Smooth muscle cell (in vitro differentiated cells): ENCODE measurements at regions not wholly inside any gene's neighbourhood (a gene's known extent, or its start where the extent isn't known, plus 50 kb on each side); places are given as distances from the start of the nearest gene placed in this dataset.
"Not testable (repeated sequence)": the region's sequence is repeated elsewhere in the genome, so short reads cannot be mapped to it uniquely, and the experiment has no call there.

Experiments used
- DNase-seq: peaks from one replicate; lab custom pipeline; 2025; ENCODE audit not compliant: unreplicated experiment; lab: John Stamatoyannopoulos, UW
- H2AFZ ChIP-seq: fragments of 200-600 bp; sonication (generic); 2 replicates; pipeline ENCODE4 v1.6.0; 2016; ENCODE audit warnings: antibody characterized with exemption, low read depth, mild to moderate bottlenecking
- H3F3A ChIP-seq: fragments of 200-600 bp; sonication (generic); 2 replicates; pipeline ENCODE4 v1.6.0; 2017; ENCODE audit warnings: antibody characterized with exemption, low read depth
- H3K27ac ChIP-seq: fragments of 200-600 bp; sonication (generic); 2 replicates; pipeline ENCODE4 v1.5.1; 2016; ENCODE audit warnings: low read depth, mild to moderate bottlenecking
- H3K27me3 ChIP-seq: fragments of 200-600 bp; sonication (generic); 2 replicates; pipeline ENCODE4 v1.6.1; 2016; ENCODE audit warnings: low read depth, mild to moderate bottlenecking
- H3K36me3 ChIP-seq: fragments of 200-600 bp; sonication (generic); 2 replicates; pipeline ENCODE4 v1.5.1; 2016; ENCODE audit warnings: low read depth
- H3K4me1 ChIP-seq: fragments of 200-600 bp; sonication (generic); 2 replicates; pipeline ENCODE4 v1.5.1; 2016; ENCODE audit warnings: low read depth
- H3K4me2 ChIP-seq: fragments of 200-600 bp; sonication (generic); 2 replicates; pipeline ENCODE4 v1.6.0; 2016; ENCODE audit warnings: mild to moderate bottlenecking
- H3K4me3 ChIP-seq: fragments of 200-600 bp; sonication (generic); 2 replicates; pipeline ENCODE4 v1.5.1; 2016; ENCODE audit warnings: mild to moderate bottlenecking
- H3K79me2 ChIP-seq: fragments of 200-600 bp; sonication (generic); 2 replicates; pipeline ENCODE4 v1.6.0; 2016; ENCODE audit warnings: low read depth, mild to moderate bottlenecking
- H3K9ac ChIP-seq: fragments of 200-600 bp; sonication (generic); 2 replicates; pipeline ENCODE4 v1.6.0; 2016; ENCODE audit warnings: low read depth
- H3K9me3 ChIP-seq: fragments of 200-600 bp; sonication (generic); replicated peaks from 2 replicates; pipeline ENCODE4 v1.5.1; 2016; ENCODE audit warnings: low read depth
- H4K20me1 ChIP-seq: fragments of 200-600 bp; sonication (generic); 2 replicates; pipeline ENCODE4 v1.6.0; 2016; ENCODE audit warnings: low read depth
- WGBS: methylation state at CpG from one replicate; pipeline ENCODE4 v1.1.7; 2016; ENCODE audit warnings: low lambda C conversion rate; 5-methylcytosine and 5-hydroxymethylcytosine counted together
- TF ChIP-seq, protein P1 (sequence below): fragments of 200-600 bp; sonication (generic); IDR thresholded peaks from 2 replicates; pipeline ENCODE4 v1.5.1; 2017; ENCODE audit warnings: borderline replicate concordance, mild to moderate bottlenecking, antibody characterized with exemption; ENCODE audit not compliant: insufficient read depth, poor library complexity, severe bottlenecking

GRCh38 chr6:78693835-78694234, 173.5 kb upstream of the IRAK1BP1 start:
- Histone ChIP-seq H3K79me2 (no peaks in the 10 kb centered on the region), H3F3A (no peaks in the 10 kb centered on the region), H2AFZ (no peak overlapping the region), H3K9ac (no peak overlapping the region), H4K20me1 (no peaks in the 10 kb centered on the region), H3K36me3 (no peaks in the 10 kb centered on the region), H3K27ac (no peak overlapping the region), H3K4me2 (no peak overlapping the region), H3K27me3 (no peaks in the 10 kb centered on the region), H3K4me3 (no peak overlapping the region), H3K9me3 (no peaks in the 10 kb centered on the region), H3K4me1 (no peaks in the 10 kb centered on the region)
- 83% methylated on average over 2 of the region's 2 CpGs for WGBS
- TF ChIP-seq, protein P1, sequence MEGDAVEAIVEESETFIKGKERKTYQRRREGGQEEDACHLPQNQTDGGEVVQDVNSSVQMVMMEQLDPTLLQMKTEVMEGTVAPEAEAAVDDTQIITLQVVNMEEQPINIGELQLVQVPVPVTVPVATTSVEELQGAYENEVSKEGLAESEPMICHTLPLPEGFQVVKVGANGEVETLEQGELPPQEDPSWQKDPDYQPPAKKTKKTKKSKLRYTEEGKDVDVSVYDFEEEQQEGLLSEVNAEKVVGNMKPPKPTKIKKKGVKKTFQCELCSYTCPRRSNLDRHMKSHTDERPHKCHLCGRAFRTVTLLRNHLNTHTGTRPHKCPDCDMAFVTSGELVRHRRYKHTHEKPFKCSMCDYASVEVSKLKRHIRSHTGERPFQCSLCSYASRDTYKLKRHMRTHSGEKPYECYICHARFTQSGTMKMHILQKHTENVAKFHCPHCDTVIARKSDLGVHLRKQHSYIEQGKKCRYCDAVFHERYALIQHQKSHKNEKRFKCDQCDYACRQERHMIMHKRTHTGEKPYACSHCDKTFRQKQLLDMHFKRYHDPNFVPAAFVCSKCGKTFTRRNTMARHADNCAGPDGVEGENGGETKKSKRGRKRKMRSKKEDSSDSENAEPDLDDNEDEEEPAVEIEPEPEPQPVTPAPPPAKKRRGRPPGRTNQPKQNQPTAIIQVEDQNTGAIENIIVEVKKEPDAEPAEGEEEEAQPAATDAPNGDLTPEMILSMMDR, result no peak
- DNase-seq, result no peak

- H3K9ac ChIP-seq, H3K4me1 ChIP-seq, H3K36me3 ChIP-seq, H4K20me1 ChIP-seq, H3K4me2 ChIP-seq, H3K79me2 ChIP-seq, H3K9me3 ChIP-seq, DNase-seq, H3F3A ChIP-seq, H3K27ac ChIP-seq, H3K27me3 ChIP-seq, H3K4me3 ChIP-seq, H2AFZ ChIP-seq: not testable (repeated sequence)
- 86% methylated on average over 10 of the region's 10 CpGs for whole genome bisulfite sequencing
These were observed 172.7 kb upstream of the IRAK1BP1 start for GRCh38 chr6:78694628-78695027.

- H4K20me1 ChIP-seq, result no peaks in the 10 kb centered on the region
- H3F3A ChIP-seq, result no peaks in the 10 kb centered on the region
- no peaks in the 10 kb centered on the region for H3K9me3 ChIP-seq
- H3K27ac ChIP-seq, result peak overlapping the region; percentile 17
- H3K4me1 ChIP-seq, result no peaks in the 10 kb centered on the region
- no peak overlapping the region for H3K4me2 ChIP-seq
- H3K36me3 ChIP-seq, result no peaks in the 10 kb centered on the region
- WGBS, result 79% methylated on average over 1 of the region's 1 CpG
- H2AFZ ChIP-seq, result peak overlapping the region; percentile 3
- DNase-seq, result no peak
- H3K9ac ChIP-seq, result no peak overlapping the region
- H3K4me3 ChIP-seq, result no peak overlapping the region
- TF ChIP-seq, protein P1, result no peak
- no peaks in the 10 kb centered on the region for H3K27me3 ChIP-seq
- H3K79me2 ChIP-seq, result no peaks in the 10 kb centered on the region
These were observed 166.4 kb upstream of the IRAK1BP1 start for GRCh38 chr6:78700991-78701390.

GRCh38 chr6:78701407-78701806, 165.9 kb upstream of the IRAK1BP1 start:
- no peaks in the 10 kb centered on the region for H3K27me3 ChIP-seq
- H4K20me1 ChIP-seq, result no peaks in the 10 kb centered on the region
- TF ChIP-seq, protein P1, result no peak
- no peak overlapping the region for H3K4me3 ChIP-seq
- DNase-seq, result no peak
- no peaks in the 10 kb centered on the region for H3F3A ChIP-seq
- peak overlapping the region; percentile 17 for H3K27ac ChIP-seq
- H3K9me3 ChIP-seq, result no peaks in the 10 kb centered on the region
- no peaks in the 10 kb centered on the region for H3K79me2 ChIP-seq
- no peaks in the 10 kb centered on the region for H3K36me3 ChIP-seq
- WGBS, result 53% methylated on average over 2 of the region's 2 CpGs
- no peak overlapping the region for H3K9ac ChIP-seq
- no peak overlapping the region for H2AFZ ChIP-seq
- no peaks in the 10 kb centered on the region for H3K4me1 ChIP-seq
- no peak overlapping the region for H3K4me2 ChIP-seq
